Lower leg skin (tissue), 3 donors: ENCODE measurements at regions not wholly inside any gene's neighbourhood (a gene's known extent, or its start where the extent isn't known, plus 50 kb on each side); places are given as distances from the start of the nearest gene placed in this dataset.

ENCODE experiments used
- POLR2A ChIP-seq, 2 donors: fragments of 450-650 bp; IDR thresholded peaks; one replicate each; pipeline ENCODE4 v1.6.1; 2016 to 2017; ENCODE audit warnings: antibody characterized with exemption in 2 of 2, mild to moderate bottlenecking in 1 of 2, moderate library complexity in 1 of 2
- TF ChIP-seq, protein P1 (sequence below), 3 donors: fragments of 450-650 bp; IDR thresholded peaks; one replicate each; pipeline ENCODE4 v1.5.1; 2016; ENCODE audit warnings: antibody characterized with exemption in 3 of 3, mild to moderate bottlenecking in 3 of 3, moderate library complexity in 2 of 3

DNA sequence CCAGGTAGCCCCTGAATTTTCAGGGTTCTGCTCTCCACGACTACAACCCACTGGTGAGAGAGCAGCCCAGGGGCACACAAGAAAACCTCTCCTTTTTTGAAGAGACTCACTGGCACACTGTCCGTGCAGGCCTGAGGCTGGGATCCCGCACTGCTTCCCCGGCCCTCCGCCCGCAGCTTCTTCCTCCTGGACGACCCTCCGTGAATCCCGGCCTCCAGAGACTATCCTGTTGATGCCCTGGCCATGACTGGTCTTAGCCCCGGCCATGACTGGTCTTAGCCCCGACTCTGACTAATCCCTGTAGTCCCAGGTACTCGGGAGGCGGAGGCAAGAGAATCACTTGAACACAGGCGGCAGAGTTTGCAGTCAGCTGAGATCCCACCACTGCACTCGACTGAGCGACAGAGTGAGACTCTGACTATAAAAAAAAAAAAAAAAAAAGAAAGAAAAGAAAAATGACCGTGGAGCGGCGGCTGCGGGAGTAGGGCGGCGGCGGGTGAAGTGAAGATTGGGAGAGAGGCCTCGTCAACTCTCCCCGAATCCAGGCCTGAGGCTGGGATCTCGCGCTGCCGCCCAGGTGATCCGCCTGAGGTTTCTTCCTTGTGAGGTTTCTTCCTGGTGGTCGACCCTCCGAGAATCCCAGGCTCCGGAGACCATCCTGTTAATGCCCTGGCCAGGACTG is 196.4 kb downstream of the ZNF716 start:
- TF ChIP-seq, protein P1, sequence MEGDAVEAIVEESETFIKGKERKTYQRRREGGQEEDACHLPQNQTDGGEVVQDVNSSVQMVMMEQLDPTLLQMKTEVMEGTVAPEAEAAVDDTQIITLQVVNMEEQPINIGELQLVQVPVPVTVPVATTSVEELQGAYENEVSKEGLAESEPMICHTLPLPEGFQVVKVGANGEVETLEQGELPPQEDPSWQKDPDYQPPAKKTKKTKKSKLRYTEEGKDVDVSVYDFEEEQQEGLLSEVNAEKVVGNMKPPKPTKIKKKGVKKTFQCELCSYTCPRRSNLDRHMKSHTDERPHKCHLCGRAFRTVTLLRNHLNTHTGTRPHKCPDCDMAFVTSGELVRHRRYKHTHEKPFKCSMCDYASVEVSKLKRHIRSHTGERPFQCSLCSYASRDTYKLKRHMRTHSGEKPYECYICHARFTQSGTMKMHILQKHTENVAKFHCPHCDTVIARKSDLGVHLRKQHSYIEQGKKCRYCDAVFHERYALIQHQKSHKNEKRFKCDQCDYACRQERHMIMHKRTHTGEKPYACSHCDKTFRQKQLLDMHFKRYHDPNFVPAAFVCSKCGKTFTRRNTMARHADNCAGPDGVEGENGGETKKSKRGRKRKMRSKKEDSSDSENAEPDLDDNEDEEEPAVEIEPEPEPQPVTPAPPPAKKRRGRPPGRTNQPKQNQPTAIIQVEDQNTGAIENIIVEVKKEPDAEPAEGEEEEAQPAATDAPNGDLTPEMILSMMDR (IDR thresholded peaks at IDR 0.05): no peak
- TF ChIP-seq POLR2A (IDR thresholded peaks at IDR 0.05): no peak
